ENCODE measurements at regions not wholly inside any gene's neighbourhood (a gene's known extent, or its start where the extent isn't known, plus 50 kb on each side); places are given as distances from the start of the nearest gene placed in this dataset.

GRCh38 chr13:48146636-48147035, 51.7 kb upstream of the MED4 start:
- H3K27ac ChIP-seq (ENCODE audit: low read length): no peak overlapping the region
- no peak overlapping the region for H3K4me3 ChIP-seq (ENCODE audit: low read length)
- no peaks in the 10 kb centered on the region for H3K36me3 ChIP-seq (ENCODE audit: control insufficient read depth, insufficient read depth, low read length)
- H3K9me3 ChIP-seq (ENCODE audit: control insufficient read depth, low read depth, low read length): no peaks in the 10 kb centered on the region
- no peak for DNase-seq
- no peaks in the 10 kb centered on the region for H3K27me3 ChIP-seq (ENCODE audit: control insufficient read depth, insufficient read depth, low read length)
- WGBS (ENCODE audit: insufficient coverage, low lambda C conversion rate): 100% methylated on average over 2 of the region's 2 CpGs
- no peaks in the 10 kb centered on the region for H3K4me1 ChIP-seq (ENCODE audit: control insufficient read depth, insufficient read depth, low read length)

- no peaks in the 10 kb centered on the region for H3K4me1 ChIP-seq (ENCODE audit: control insufficient read depth, insufficient read depth, low read length)
- H3K27ac ChIP-seq (ENCODE audit: low read length): no peak overlapping the region
- no peak for DNase-seq
- no peaks in the 10 kb centered on the region for H3K9me3 ChIP-seq (ENCODE audit: control insufficient read depth, low read depth, low read length)
- WGBS (ENCODE audit: insufficient coverage, low lambda C conversion rate): no CpG with 5 or more reads among the region's 1 CpG
- H3K27me3 ChIP-seq (ENCODE audit: control insufficient read depth, insufficient read depth, low read length): no peaks in the 10 kb centered on the region
- H3K4me3 ChIP-seq (ENCODE audit: low read length): no peak overlapping the region
- H3K36me3 ChIP-seq (ENCODE audit: control insufficient read depth, insufficient read depth, low read length): no peaks in the 10 kb centered on the region
These were observed 51.2 kb upstream of the MED4 start for GRCh38 chr13:48146122-48146521.

Data from large intestine (tissue), 3 donors.